HG02642 (cell line): ENCODE measurements at regions not wholly inside any gene's neighbourhood (a gene's known extent, or its start where the extent isn't known, plus 50 kb on each side); places are given as distances from the start of the nearest gene placed in this dataset.

ENCODE experiments used
- ATAC-seq: cut with Tn5 transposase; IDR thresholded peaks from one replicate; pipeline ENCODE4 v1.9.1; 2021; ENCODE audit warnings: mild to moderate bottlenecking; ENCODE audit not compliant: unreplicated experiment, poor library complexity

GRCh38 chr11:8340296-8340695, 76.6 kb upstream of the LMO1 start:
- no peak for ATAC-seq

GRCh38 chr11:8339592-8340022, 75.9 kb upstream of the LMO1 start:
- no peak for ATAC-seq

GRCh38 chr11:8338138-8338537, 74.5 kb upstream of the LMO1 start:
- ATAC-seq: no peak

GRCh38 chr11:8337130-8337795, 73.6 kb upstream of the LMO1 start:
- no peak for ATAC-seq

- no peak for ATAC-seq
These were observed 72.9 kb upstream of the LMO1 start for GRCh38 chr11:8336356-8337129.

- no peak for ATAC-seq
These were observed 72.0 kb upstream of the LMO1 start for GRCh38 chr11:8335683-8336082.

GRCh38 chr11:8335186-8335585, 71.5 kb upstream of the LMO1 start:
- no peak for ATAC-seq

- no peak for ATAC-seq
These were observed 70.2 kb upstream of the LMO1 start for GRCh38 chr11:8333811-8334401.

- ATAC-seq: no peak
These were observed 69.7 kb upstream of the LMO1 start for GRCh38 chr11:8333376-8333775.

- ATAC-seq: no peak
These were observed 69.2 kb upstream of the LMO1 start for GRCh38 chr11:8332891-8333290.

GRCh38 chr11:8332196-8332595, 68.5 kb upstream of the LMO1 start:
- ATAC-seq: no peak

GRCh38 chr11:8331767-8332166, 68.1 kb upstream of the LMO1 start:
- ATAC-seq: no peak

GRCh38 chr11:8330896-8331295, 67.2 kb upstream of the LMO1 start:
- no peak for ATAC-seq

- ATAC-seq: no peak
These were observed 66.7 kb upstream of the LMO1 start for GRCh38 chr11:8330404-8330803.

GRCh38 chr11:8329847-8330361, 66.2 kb upstream of the LMO1 start:
- ATAC-seq: no peak

GRCh38 chr11:8329336-8329735, 65.7 kb upstream of the LMO1 start:
- ATAC-seq: no peak

- peak; percentile 70 for ATAC-seq
These were observed 65.2 kb upstream of the LMO1 start for GRCh38 chr11:8328848-8329330.

GRCh38 chr11:8328231-8328794, 64.6 kb upstream of the LMO1 start:
- peak; percentile 5 for ATAC-seq

- ATAC-seq: peak; percentile 68
These were observed 64.1 kb upstream of the LMO1 start for GRCh38 chr11:8327761-8328192.

GRCh38 chr11:8326337-8326736, 62.7 kb upstream of the LMO1 start:
- ATAC-seq: no peak
